Islet of Langerhans (tissue), 1 donor: ENCODE measurements at regions not wholly inside any gene's neighbourhood (a gene's known extent, or its start where the extent isn't known, plus 50 kb on each side); places are given as distances from the start of the nearest gene placed in this dataset.
"Not testable (repeated sequence)": the region's sequence is repeated elsewhere in the genome, so short reads cannot be mapped to it uniquely, and the experiment has no call there.

Experiments
- FAIRE-seq: peaks from one replicate; lab custom pipeline; 2011; peaks lifted over from hg19 to GRCh38; lab: Jason Lieb, UNC

DNA sequence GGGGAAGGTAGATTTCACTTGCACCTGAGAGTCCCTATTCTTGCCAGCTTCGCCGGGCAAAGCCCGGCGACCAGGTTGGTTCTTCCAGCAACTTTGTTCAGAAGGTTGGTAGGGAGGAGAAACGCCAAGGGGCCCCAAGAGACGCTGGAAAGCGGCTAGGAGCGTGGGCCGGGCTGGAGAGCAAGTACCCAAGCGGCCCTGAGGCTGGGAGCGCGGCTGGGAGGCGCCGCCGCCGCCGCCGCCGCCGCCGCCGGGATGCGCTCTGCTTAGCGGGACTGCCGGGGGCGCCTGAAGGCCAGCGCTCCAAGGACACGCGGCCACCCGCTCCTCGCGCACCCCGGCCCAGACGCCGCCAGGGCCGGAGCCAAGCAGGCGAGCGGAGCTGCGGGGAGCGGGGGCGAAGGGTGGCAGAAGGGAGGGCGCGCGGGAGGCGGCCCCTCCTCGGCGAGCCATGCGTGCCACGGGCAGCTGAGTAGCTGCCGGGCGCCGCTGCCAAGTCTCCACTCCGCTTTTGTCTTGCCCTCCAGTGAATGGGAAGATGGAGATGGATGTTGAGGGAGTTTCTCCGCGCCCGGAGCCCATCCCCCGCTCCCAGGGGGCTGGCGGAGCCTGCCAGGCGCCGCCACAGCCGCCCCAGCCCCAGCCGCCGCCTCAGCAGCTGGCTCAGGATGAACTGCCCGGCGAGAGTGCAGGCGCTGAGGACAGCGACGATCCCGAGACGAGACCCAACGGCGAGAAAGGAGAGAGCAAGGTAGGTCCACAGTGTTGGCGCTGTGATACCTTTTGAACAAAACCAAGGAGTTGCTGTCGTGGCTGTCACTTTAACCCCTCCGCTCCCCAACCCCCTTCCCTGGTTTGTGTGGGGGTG, 227.4 kb upstream of the AZI2 start:
- no peak for FAIRE-seq

DNA sequence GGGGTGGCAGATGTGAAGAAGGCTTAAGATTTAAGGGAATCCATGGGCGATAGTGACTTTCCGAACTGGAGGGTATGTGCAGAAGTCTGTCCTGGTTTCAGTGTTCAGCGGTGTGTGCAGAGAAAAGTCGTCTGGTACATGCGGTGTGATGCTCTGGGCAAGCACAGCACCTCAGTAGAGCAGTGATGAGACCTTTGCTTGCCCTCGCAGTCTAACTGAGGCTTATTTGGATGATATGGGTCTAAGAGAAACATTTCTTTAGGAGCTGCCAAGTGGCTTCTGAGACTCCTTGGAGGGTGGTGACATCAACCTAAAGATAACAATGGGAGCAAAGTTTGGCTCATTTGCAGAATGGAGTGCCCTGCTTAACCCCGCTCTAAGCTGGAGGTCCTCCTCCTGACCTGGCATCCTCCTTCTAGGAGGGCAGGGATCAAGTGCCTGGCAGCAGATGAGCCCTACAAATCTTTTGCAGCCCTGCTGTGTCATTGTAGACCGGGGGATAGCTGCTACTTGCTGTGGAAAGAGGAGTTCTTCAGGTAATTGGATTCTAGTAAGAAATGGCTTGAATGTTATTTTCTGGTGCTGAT, 228.1 kb upstream of the AZI2 start:
- FAIRE-seq, result no peak

DNA sequence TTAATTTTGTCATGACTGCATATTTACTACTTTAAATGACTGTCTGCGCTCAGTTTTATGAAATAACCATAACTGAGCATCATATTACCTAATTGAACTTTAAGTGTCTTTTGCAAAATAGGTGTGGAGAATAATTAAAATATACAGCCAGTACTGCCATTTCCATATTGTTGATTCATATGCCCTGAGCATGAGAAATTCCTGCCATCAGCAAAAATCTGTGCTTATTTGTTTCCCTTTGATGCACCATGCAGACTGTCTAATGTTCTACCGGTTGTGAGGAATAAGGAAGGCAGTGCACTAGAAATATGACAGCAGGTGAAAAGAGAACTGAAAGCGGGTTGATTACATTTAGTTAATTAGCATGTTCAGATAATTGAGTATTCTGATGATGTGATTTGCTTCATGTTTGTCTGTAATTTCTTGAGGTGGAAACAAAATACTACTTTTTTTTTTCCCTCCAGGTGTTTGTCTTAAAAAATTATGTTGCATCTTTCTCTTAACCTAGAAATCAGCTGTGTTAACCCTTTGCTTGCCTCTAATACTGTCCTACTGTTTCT, 229.4 kb upstream of the AZI2 start:
- FAIRE-seq, result no peak

DNA sequence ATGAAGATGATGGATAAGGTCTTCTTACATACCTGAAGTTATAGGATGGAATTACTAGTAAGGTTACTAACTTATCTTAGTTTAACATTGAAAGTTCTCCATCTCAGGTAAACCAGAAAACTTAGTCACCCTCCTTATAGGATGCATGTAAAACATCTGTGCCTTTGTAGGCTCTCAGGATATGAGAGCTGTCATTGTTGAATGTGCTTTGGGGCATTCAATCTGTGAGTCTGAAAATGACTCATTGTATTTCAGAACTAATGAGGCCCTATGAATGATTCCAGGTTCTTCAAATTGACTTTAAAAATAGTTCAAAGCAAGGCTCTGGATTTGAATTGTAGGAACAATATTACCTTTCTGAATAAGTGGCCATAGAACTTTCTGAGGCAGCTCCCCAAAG, 237.7 kb upstream of the AZI2 start:
- no peak for FAIRE-seq

DNA sequence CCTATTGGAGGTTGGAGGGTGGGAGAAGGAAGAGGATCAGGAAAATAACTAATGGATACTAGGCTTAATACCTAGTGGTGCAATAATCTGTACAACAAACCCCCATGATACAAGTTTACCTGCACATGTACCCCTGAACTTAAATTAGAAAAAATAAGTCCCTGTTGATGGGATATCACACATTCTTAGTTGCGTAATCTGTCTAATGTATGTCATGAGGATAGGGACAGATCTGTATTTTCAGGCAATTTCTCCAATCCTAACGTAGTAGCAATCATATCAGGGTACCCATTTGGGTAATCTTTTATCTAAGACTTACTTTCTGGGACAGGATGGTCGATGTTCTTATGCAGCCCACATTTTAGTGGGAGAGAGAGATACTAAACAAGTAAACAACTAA, 239.1 kb upstream of the AZI2 start:
- no peak for FAIRE-seq

DNA sequence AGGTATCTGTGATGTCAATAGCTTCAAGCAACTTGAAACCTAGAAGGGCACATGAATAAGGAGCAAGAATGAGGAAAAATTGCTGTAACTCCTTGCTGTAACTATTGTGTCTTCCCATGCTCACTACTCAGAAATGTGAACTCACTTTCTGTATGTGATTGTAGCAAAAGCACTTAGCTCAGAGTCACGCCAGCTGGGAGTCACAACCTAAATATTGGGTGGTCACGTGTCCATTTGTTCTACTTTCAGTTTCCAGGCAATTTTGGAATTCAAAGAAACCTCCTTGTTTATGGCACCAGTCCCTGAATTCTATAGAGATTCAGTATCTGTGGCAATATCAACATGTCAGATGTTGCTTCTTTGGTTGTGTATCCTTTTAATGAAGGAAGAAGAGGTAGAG, 241.6 kb upstream of the AZI2 start:
- FAIRE-seq, result no peak

DNA sequence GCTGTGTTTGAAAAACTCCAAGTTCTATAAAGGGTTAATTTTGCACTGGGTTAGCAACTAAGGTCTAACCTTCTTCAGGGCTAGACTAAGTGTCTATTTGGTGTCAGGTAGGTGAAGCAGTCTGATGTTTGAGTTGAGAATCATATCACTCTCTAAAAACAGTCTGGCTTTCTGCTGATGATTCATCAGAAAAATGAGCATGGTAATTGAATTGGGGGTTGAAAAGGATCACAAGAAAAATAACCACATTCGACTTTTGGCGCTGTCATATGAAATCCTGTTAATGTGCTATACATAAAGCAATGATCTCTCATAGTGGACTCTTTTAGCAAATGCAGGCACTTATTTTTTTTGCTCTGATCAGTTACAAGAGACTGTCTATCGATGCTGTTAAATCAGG, 242.2 kb upstream of the AZI2 start:
- no peak for FAIRE-seq

DNA sequence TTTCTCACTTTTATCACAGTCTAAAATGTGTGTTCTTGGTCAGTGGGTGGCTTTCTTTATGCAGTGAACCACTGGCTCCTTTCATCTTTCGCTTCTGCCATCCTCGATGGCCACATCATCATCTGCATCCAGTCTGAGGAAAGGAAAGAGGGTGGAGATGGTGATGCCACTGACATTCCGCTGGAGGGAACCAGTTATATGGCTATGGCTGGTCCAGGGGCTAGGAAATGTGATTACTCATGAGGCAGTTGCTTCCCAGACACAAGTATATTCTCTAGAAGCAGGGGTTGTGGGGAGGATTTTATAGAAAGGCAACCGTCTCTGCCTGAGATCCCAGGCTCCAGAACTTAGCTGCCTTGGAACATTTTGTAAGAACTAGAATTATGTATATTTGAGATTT, 246.7 kb upstream of the AZI2 start:
- no peak for FAIRE-seq

DNA sequence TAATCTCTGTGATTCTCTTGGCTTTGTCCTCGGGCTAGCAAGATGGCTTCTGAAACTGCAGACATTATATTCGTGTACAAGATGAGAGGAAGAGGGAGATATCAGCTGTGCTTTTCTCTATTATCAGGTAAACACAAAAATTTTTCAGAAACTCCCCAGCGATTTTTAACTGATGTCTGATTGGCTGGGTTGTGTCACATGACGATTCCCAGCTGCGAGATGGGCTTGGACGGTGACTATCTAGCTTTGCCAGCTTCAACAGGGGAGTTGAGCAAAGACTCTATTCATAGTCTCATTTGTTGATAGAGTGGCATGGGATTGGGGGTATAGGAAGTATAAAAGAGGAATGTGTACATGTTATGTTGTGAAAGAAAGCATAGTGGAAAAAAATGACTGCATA, 248.8 kb upstream of the AZI2 start:
- no peak for FAIRE-seq

DNA sequence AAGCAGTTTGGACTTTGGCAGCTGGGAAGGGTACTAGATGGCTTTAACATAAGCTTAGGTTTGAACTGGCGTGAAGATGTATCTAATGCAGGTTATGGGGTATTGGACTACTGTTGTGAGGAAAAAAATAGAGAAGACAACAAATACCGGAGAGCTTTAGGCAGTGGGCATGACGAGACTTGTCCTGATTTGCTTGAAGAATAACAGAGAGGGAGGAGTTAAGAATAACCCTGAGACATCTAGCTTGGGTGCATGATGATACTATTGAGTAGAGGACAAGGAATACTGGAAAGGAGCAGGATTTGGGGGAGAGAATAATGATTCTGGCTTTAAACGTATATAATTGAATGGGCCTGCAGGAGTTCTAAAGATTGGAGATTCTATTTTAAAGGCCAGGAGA, 249.5 kb upstream of the AZI2 start:
- no peak for FAIRE-seq

DNA sequence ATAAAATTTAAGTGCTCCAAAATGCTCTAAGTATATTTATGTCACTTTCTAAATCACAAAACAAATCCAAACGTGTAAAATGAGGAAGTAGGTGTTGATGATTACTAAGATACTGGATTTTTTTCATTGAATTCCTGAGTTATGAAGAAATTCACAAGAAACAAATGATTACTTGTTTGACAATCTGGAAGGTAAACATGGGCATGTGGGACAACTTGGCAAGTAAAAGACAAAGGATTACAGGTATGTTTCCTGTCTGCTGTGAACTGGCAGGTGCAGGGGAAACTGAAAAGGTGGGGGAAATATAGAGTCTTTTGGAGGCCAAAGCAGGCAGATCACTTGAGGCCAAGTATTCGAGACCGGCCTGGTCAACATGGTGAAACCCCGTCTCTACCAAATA, 252.7 kb upstream of the AZI2 start:
- no peak for FAIRE-seq

DNA sequence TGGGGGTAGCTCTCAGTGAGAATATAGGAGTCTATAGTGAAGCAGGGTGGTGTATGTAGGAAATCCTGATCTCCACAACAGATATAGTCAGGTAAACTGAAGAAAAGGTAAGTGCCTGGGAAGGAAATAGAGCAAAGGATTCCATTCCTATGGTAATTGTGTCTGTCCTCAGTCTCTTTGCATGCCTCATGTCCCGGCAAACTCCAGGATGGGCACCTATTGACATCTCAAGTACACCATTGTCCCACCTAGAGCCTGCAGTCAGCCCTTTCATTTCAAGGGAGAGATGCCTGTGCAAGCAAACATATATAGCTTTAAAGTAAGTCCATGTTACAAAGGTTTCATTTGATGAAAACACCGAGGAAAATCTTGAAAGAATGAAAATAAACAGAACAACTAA, 257.7 kb upstream of the AZI2 start:
- FAIRE-seq, result no peak

DNA sequence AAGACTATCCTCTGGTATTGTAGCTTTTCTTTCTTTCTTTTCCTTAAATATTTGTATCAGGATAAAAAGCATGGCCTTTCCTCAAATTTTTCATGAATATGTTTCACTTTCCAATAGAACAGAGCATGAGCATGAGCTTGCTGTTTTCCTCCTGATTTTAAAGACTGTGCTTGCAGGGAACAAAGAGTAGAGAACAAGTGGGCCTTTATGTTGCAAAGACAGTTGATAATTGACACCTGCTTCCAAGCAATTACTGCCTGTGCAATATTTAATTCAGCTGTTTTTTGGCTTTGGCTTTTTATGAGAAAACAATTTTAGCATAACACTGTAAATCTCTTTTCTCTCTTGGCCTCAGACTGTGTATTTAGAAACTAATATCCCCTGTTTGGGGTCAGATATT, 263.6 kb upstream of the AZI2 start:
- no peak for FAIRE-seq

DNA sequence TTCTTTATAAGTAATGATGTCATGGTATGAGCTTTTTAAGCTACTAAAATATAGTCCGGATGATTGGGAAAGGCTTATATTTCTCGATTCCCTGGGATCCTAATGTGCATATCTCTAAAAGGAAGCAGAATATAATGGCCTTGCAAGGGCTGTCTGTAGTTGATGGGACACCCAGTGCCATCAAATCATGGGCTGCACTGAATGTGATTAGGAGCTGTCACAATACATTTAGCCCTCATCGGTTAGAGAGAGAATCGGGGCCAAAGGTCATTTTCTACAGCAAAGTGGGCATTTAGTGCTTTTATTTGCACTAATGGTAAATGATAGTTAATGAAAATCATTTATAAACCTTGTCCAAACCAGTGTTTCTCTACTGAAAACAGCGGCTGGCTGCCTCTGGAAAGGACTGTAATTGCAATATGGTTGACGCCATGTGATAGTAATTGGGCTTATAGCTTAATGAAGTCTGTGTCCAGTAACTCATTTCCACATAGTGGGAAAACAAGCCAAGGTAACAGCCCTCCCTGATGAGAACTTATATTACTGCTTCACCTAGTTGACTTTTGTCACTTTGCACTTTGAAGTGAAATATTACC, 265.0 kb upstream of the AZI2 start:
- FAIRE-seq, result no peak

DNA sequence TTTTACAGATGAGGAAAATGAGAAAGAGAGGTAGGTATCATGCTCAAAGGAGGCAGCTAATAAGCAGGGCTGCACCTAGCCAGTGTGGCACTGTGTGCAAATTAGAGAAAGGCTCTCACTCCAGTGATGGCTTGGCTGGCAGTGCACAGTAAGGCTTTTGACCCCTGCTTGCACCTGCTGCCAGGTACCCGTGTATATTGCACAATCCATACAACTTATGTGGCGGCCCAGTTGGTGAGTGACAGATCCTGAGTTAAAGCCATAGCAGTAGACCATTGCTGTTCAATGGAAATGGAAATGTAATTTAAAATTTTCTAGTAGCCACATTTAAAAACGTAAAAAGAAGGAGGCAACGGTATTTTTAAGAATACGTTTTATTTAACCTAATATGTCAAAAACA, 266.4 kb upstream of the AZI2 start:
- no peak for FAIRE-seq

DNA sequence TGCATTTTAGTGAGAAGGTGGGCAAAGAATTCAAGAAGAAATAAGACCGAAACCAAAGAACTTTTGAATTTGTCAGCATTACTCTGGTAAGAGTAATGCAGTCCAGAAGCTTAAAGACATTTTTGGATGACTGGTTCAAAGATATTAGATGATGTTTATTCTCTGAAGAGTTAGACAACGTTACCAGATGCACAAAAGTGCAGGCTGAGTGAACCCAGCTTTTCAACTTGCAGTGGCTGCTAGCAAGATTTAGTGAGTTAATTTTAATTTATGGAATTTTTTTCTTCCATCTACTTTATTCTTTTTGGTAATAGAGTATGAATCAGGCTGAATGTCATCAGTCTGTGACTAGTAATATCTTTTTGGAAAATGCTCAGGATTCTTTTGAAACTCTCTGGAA, 267.3 kb upstream of the AZI2 start:
- FAIRE-seq, result no peak

DNA sequence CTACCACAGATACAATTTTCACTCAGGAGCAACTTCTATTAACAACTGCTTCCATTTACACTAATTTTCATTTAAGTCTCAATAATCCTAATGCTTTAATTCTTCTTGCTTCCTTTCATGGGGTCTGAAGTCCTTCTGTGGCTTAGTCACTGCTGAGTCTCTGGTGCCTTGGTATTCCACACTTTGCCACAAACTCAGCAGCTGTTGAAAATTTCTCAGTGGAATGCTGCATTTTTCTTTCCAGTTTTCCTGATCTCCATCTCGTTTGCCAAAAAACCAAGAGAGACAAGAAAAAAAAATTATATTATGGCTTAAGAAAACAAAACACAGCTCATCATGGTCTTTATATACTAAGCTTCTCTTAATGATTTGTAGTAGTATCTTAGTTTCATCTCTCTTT, 269.2 kb upstream of the AZI2 start:
- FAIRE-seq, result no peak

DNA sequence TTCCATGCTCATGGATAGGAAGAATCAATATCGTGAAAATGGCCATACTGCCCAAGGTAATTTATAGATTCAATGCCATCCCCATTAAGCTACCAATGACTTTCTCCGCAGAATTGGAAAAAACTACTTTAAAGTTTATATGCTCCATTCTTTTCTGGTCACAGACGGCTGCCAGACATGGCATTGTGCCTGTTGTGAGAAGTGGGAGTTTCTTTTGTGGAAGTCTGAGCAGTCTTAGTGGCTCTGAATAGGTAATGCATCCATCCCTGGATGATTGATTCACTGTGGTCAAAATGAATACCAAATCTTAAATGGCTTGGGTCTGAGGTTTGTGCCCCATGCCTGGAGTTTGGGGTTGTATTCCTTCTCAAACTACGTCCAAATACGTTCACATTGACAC, 274.5 kb upstream of the AZI2 start:
- FAIRE-seq, result no peak

DNA sequence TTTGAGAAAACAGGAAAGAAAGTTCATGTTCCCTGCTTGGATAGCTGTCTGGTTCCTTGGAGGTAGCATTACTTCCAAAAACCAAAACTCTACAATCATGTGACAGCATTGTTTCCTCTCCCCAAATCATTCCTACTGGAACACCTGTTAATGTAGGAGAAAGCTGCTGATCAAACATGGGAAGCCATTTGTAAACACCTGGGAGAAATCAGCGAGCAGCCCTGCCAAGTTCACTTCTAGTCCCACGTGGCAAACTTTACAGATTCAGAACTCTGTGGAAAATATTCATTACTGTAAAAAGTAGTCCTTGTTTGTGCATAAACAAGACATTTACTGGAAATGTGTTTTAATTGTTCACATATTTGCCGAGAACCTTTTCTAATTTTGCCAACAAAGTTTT, 275.5 kb upstream of the AZI2 start:
- FAIRE-seq, result no peak

DNA sequence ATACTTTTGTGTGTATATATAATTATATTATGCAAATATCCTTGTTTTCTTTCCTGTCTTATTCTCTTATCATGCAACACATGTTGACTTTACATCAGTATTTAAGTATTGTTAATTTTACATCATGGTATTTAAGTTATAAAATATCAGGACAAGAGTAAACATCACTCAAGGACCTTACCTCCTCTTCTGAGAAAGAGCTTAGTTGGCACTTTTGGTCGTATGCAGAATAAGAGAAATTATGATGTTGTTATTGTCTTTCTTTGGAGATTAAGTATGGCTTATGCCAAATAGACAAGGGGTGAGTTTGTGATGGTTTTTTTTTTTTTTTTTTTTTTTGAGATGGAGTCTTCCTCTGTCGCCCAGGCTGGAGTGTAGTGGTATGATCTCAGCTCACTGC, 279.2 kb upstream of the AZI2 start:
- FAIRE-seq, result not testable (repeated sequence)

DNA sequence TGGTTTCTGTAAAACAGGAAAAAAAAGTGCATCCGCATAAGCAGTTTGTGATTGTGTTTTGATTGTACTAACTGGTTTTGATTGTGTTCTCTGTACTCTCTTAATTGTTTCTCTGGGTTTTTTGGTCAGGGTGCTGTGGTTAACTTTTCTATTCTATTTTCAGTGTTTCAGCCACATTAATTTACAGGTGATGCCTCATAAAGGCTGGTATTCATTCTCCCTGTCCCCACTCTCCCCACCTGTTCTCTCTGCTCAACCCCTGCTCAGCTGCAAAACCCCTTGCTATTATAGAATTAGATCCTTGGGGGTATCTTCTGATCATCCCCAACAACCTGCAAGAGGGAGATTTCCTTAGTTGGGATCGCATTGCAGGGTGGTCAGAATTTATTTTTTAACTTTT, 285.4 kb upstream of the AZI2 start:
- FAIRE-seq, result no peak

DNA sequence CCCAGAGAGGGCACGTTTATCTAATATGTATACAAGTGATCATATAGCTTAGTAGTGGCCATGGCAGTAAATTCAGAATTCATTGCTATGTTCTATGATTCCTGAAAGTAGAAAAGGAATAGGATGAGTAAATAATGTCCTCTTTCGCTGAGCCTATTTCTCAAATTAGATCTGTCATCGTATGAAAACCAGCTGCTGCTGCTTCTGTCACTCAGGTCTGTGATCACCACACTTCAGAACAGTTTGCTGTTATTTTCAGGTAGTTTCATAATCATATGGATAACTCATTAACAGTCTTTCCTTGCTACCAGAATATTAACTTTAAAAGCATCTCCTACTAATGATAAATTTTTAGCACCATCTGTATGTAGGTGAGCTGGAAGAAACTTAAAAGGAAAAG, 289.1 kb upstream of the AZI2 start:
- FAIRE-seq, result no peak

DNA sequence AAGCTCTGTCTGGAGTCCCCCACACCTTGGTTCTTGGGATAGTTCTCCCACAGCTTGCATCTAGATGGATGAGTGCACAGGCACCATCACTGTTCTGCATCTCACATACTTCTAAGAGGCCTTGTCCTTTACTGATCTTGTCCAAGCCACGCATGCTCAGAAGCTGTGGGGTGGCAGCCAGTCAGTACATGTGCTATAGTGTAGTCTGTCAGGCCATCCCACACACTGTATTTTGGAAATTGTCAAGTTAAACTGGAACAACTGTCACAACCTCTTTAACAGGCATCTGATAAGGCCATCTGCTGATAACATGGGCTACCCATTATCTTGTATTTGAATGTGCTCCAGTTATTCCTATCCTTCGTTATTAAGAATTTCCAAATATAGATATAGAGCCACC, 296.5 kb upstream of the AZI2 start:
- FAIRE-seq, result no peak

DNA sequence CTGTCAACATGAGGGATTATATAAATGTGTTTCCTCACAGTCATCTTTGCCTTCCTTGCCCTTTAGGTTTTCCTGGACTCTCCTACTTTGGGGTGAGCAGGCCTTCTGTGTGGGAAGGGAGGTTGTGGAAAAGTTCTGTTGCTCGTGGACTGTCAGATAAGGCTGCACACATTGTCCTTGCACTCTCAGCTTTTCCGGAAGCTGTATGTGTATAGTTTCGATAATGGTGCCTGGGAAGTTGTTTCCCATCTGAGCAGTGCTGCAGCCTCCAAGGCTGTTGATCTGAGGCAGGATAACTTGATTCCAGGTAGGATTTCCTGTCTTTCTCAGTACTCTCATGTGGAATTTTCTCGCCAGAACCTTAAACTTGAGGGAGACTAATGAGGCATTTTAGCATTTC, 297.8 kb upstream of the AZI2 start:
- FAIRE-seq, result no peak
